ENCODE measurements at regions not wholly inside any gene's neighbourhood (a gene's known extent, or its start where the extent isn't known, plus 50 kb on each side); places are given as distances from the start of the nearest gene placed in this dataset.

- Mint-ChIP-seq H3K4me1 (ENCODE audit: low read depth) (peaks cover 5% of the 10 kb centered on the region), H3K9me3 (ENCODE audit: low read depth) (peaks cover 13% of the 10 kb centered on the region), H3K27ac (peak overlapping the region; percentile 4), H3K27me3 (no peaks in the 10 kb centered on the region), H3K36me3 (ENCODE audit: insufficient read depth) (no peaks in the 10 kb centered on the region), H3K4me3 (ENCODE audit: low read depth) (no peak overlapping the region)
- peak; percentile 44 for TF ChIP-seq CTCF (IDR thresholded peaks at IDR 0.05; ENCODE audit: unreplicated experiment)
- DNase-seq (ENCODE audit: low spot score, unreplicated experiment) = no peak
These were observed 317.3 kb downstream of the TAF11L14 start for GRCh38 chr5:17951392-17952169.

- DNase-seq (ENCODE audit: low spot score, unreplicated experiment) = no peak
- Mint-ChIP-seq H3K4me1 (ENCODE audit: low read depth) (peaks cover 5% of the 10 kb centered on the region), H3K36me3 (ENCODE audit: insufficient read depth) (no peaks in the 10 kb centered on the region), H3K4me3 (ENCODE audit: low read depth) (no peak overlapping the region), H3K27me3 (no peaks in the 10 kb centered on the region), H3K27ac (no peak overlapping the region), H3K9me3 (ENCODE audit: low read depth) (peaks cover 13% of the 10 kb centered on the region)
- no peak for TF ChIP-seq CTCF (IDR thresholded peaks at IDR 0.05; ENCODE audit: unreplicated experiment)
These were observed 318.0 kb downstream of the TAF11L14 start for GRCh38 chr5:17952231-17952630.

GRCh38 chr5:17964067-17964466 is 329.8 kb downstream of the TAF11L14 start:
- no peak for DNase-seq (ENCODE audit: low spot score, unreplicated experiment)
- Mint-ChIP-seq H3K4me1 (ENCODE audit: low read depth) (no peaks in the 10 kb centered on the region), H3K4me3 (ENCODE audit: low read depth) (no peak overlapping the region), H3K27ac (no peak overlapping the region), H3K27me3 (no peaks in the 10 kb centered on the region), H3K9me3 (ENCODE audit: low read depth) (no peaks in the 10 kb centered on the region), H3K36me3 (ENCODE audit: insufficient read depth) (no peaks in the 10 kb centered on the region)
- TF ChIP-seq CTCF (IDR thresholded peaks at IDR 0.05; ENCODE audit: unreplicated experiment) = no peak

- Mint-ChIP-seq H3K4me3 (ENCODE audit: low read depth) (no peak overlapping the region), H3K27me3 (no peaks in the 10 kb centered on the region), H3K27ac (no peak overlapping the region), H3K36me3 (ENCODE audit: insufficient read depth) (no peaks in the 10 kb centered on the region), H3K9me3 (ENCODE audit: low read depth) (no peaks in the 10 kb centered on the region), H3K4me1 (ENCODE audit: low read depth) (no peaks in the 10 kb centered on the region)
- no peak for TF ChIP-seq CTCF (IDR thresholded peaks at IDR 0.05; ENCODE audit: unreplicated experiment)
- no peak for DNase-seq (ENCODE audit: low spot score, unreplicated experiment)
These were observed 332.6 kb downstream of the TAF11L14 start for GRCh38 chr5:17966640-17967402.

- Mint-ChIP-seq H3K9me3 (ENCODE audit: low read depth) (no peaks in the 10 kb centered on the region), H3K27me3 (no peaks in the 10 kb centered on the region), H3K36me3 (ENCODE audit: insufficient read depth) (no peaks in the 10 kb centered on the region), H3K27ac (no peak overlapping the region), H3K4me1 (ENCODE audit: low read depth) (no peaks in the 10 kb centered on the region), H3K4me3 (ENCODE audit: low read depth) (no peak overlapping the region)
- TF ChIP-seq CTCF (IDR thresholded peaks at IDR 0.05; ENCODE audit: unreplicated experiment) = no peak
- no peak for DNase-seq (ENCODE audit: low spot score, unreplicated experiment)
These were observed 342.1 kb downstream of the TAF11L14 start for GRCh38 chr5:17976404-17976803.

Data from progenitor cell of endocrine pancreas (in vitro differentiated cells).